HUES48 (cell line): ENCODE measurements at regions not wholly inside any gene's neighbourhood (a gene's known extent, or its start where the extent isn't known, plus 50 kb on each side); places are given as distances from the start of the nearest gene placed in this dataset.

ENCODE experiments used
- H3K27ac ChIP-seq: one replicate; pipeline ENCODE4 v1.7.0; 2013; ENCODE audit warnings: low read depth, low read length, inconsistent platforms
- H3K27me3 ChIP-seq: 2 replicates; pipeline ENCODE4 v1.6.1; 2013; ENCODE audit warnings: mild to moderate bottlenecking, low read length; ENCODE audit not compliant: control insufficient read depth, insufficient read depth
- H3K36me3 ChIP-seq: 2 replicates; pipeline ENCODE4 v1.6.1; 2013; ENCODE audit warnings: low read length; ENCODE audit not compliant: control insufficient read depth, insufficient read depth
- H3K4me1 ChIP-seq: 2 replicates; pipeline ENCODE4 v1.6.1; 2013; ENCODE audit warnings: mild to moderate bottlenecking, low read length; ENCODE audit not compliant: control insufficient read depth, insufficient read depth
- H3K4me3 ChIP-seq: 2 replicates; pipeline ENCODE4 v1.5.1; 2013; ENCODE audit warnings: mild to moderate bottlenecking, low read depth, low read length
- H3K9ac ChIP-seq: 2 replicates; pipeline ENCODE4 v1.6.1; 2013; ENCODE audit warnings: mild to moderate bottlenecking, low read depth, low read length, moderate library complexity
- H3K9me3 ChIP-seq: 2 replicates; pipeline ENCODE4 v1.6.1; 2013; ENCODE audit warnings: low read length; ENCODE audit not compliant: control insufficient read depth, insufficient read depth

GRCh38 chr9:86459599-86460155 lies 105.5 kb upstream of the TUT7 start:
- Histone ChIP-seq H3K27me3 (no peaks in the 10 kb centered on the region), H3K27ac (no peak overlapping the region), H3K4me3 (no peak overlapping the region), H3K9ac (no peak overlapping the region), H3K36me3 (no peaks in the 10 kb centered on the region), H3K4me1 (no peaks in the 10 kb centered on the region), H3K9me3 (no peaks in the 10 kb centered on the region)

GRCh38 chr9:86459191-86459590 lies 105.0 kb upstream of the TUT7 start:
- Histone ChIP-seq H3K9ac (no peak overlapping the region), H3K4me1 (no peaks in the 10 kb centered on the region), H3K27me3 (no peaks in the 10 kb centered on the region)

GRCh38 chr9:86458191-86458855 lies 104.1 kb upstream of the TUT7 start:
- H3K27ac ChIP-seq: peak overlapping the region; percentile 34
- H3K4me1 ChIP-seq: no peaks in the 10 kb centered on the region
- no peaks in the 10 kb centered on the region for H3K9me3 ChIP-seq
- no peaks in the 10 kb centered on the region for H3K36me3 ChIP-seq
- H3K4me3 ChIP-seq: no peak overlapping the region
- H3K9ac ChIP-seq: no peak overlapping the region
- no peaks in the 10 kb centered on the region for H3K27me3 ChIP-seq

More at GRCh38 chr9:86459191-86459590, 105.0 kb upstream of the TUT7 start:
- Histone ChIP-seq H3K36me3 (no peaks in the 10 kb centered on the region), H3K9me3 (no peaks in the 10 kb centered on the region), H3K4me3 (no peak overlapping the region), H3K27ac (no peak overlapping the region)

- Histone ChIP-seq H3K27ac (no peak overlapping the region), H3K4me1 (no peaks in the 10 kb centered on the region), H3K27me3 (no peaks in the 10 kb centered on the region), H3K9ac (no peak overlapping the region), H3K9me3 (no peaks in the 10 kb centered on the region), H3K36me3 (no peaks in the 10 kb centered on the region), H3K4me3 (no peak overlapping the region)
Observed at GRCh38 chr9:86456416-86456815, 102.2 kb upstream of the TUT7 start.

GRCh38 chr9:86454701-86455615 lies 100.7 kb upstream of the TUT7 start:
- H3K27ac ChIP-seq: no peak overlapping the region
- H3K9me3 ChIP-seq: no peaks in the 10 kb centered on the region
- no peaks in the 10 kb centered on the region for H3K36me3 ChIP-seq
- H3K27me3 ChIP-seq: no peaks in the 10 kb centered on the region
- no peak overlapping the region for H3K9ac ChIP-seq
- H3K4me1 ChIP-seq: no peaks in the 10 kb centered on the region
- no peak overlapping the region for H3K4me3 ChIP-seq

GRCh38 chr9:86452201-86452828 lies 98.1 kb upstream of the TUT7 start:
- H3K9ac ChIP-seq: no peak overlapping the region
- no peaks in the 10 kb centered on the region for H3K9me3 ChIP-seq
- no peak overlapping the region for H3K27ac ChIP-seq
- no peaks in the 10 kb centered on the region for H3K27me3 ChIP-seq
- no peaks in the 10 kb centered on the region for H3K4me1 ChIP-seq
- no peak overlapping the region for H3K4me3 ChIP-seq
- no peaks in the 10 kb centered on the region for H3K36me3 ChIP-seq

GRCh38 chr9:86449246-86449645 lies 95.0 kb upstream of the TUT7 start:
- Histone ChIP-seq H3K4me3 (no peak overlapping the region), H3K9ac (no peak overlapping the region), H3K27me3 (no peaks in the 10 kb centered on the region), H3K9me3 (no peaks in the 10 kb centered on the region), H3K36me3 (no peaks in the 10 kb centered on the region), H3K27ac (no peak overlapping the region), H3K4me1 (peaks cover 2% of the 10 kb centered on the region)

GRCh38 chr9:86445671-86446070 lies 91.5 kb upstream of the TUT7 start:
- Histone ChIP-seq H3K4me3 (no peak overlapping the region), H3K27me3 (no peaks in the 10 kb centered on the region), H3K27ac (no peak overlapping the region), H3K4me1 (peaks cover 4% of the 10 kb centered on the region), H3K36me3 (no peaks in the 10 kb centered on the region), H3K9ac (no peak overlapping the region), H3K9me3 (no peaks in the 10 kb centered on the region)

- H3K36me3 ChIP-seq: no peaks in the 10 kb centered on the region
- H3K27me3 ChIP-seq: no peaks in the 10 kb centered on the region
- no peaks in the 10 kb centered on the region for H3K9me3 ChIP-seq
- H3K27ac ChIP-seq: no peak overlapping the region
- no peak overlapping the region for H3K4me3 ChIP-seq
- peaks cover 4% of the 10 kb centered on the region for H3K4me1 ChIP-seq
- no peak overlapping the region for H3K9ac ChIP-seq
Observed at GRCh38 chr9:86443992-86444391, 89.8 kb upstream of the TUT7 start.

GRCh38 chr9:86434039-86434726 lies 80.0 kb upstream of the TUT7 start:
- Histone ChIP-seq H3K27me3 (no peaks in the 10 kb centered on the region), H3K36me3 (no peaks in the 10 kb centered on the region), H3K4me3 (no peak overlapping the region), H3K27ac (no peak overlapping the region), H3K4me1 (peaks cover 9% of the 10 kb centered on the region), H3K9ac (no peak overlapping the region), H3K9me3 (no peaks in the 10 kb centered on the region)
